ENCODE measurements at regions not wholly inside any gene's neighbourhood (a gene's known extent, or its start where the extent isn't known, plus 50 kb on each side); places are given as distances from the start of the nearest gene placed in this dataset.
"Not testable (repeated sequence)": the region's sequence is repeated elsewhere in the genome, so short reads cannot be mapped to it uniquely, and the experiment has no call there.

DNA sequence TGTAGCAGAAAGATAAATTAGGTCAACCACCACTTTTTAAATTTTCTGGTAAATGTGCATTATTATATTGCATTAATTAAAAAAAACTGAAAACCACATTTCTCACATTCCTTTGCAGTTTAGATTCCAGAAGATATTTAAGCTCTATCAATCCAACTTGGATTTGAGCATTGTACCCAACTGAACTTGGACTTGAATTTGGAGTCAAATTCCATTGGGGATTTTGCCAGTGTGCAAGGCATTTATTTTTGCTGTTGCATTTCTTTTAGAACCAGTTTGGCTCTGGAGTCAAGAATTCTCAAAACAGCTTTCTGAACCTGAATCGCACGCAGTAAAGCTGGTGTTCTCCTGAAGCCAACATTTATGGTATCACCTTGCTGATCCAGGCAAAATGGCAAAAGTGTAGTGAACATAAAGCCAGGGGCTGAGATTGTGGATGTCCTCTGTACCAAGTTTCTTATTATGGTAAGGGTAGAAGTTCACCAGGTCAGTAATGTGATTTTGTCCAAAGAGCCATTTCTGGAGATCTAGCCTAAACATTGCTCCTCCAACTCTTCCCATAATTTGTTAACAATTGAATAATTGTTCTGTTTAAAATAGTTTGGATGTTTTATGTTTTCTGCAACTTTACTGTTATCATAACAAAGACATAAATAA, 890.9 kb downstream of the LRRIQ3 start:
- no peak overlapping the region for H3K4me3 ChIP-seq (ENCODE audit: low read depth, low read length)
- TF ChIP-seq, protein P1, sequence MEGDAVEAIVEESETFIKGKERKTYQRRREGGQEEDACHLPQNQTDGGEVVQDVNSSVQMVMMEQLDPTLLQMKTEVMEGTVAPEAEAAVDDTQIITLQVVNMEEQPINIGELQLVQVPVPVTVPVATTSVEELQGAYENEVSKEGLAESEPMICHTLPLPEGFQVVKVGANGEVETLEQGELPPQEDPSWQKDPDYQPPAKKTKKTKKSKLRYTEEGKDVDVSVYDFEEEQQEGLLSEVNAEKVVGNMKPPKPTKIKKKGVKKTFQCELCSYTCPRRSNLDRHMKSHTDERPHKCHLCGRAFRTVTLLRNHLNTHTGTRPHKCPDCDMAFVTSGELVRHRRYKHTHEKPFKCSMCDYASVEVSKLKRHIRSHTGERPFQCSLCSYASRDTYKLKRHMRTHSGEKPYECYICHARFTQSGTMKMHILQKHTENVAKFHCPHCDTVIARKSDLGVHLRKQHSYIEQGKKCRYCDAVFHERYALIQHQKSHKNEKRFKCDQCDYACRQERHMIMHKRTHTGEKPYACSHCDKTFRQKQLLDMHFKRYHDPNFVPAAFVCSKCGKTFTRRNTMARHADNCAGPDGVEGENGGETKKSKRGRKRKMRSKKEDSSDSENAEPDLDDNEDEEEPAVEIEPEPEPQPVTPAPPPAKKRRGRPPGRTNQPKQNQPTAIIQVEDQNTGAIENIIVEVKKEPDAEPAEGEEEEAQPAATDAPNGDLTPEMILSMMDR (IDR thresholded peaks at IDR 0.05; ENCODE audit: insufficient read depth, low read length): no peak
- no peak for DNase-seq (ENCODE audit: low read depth)

DNA sequence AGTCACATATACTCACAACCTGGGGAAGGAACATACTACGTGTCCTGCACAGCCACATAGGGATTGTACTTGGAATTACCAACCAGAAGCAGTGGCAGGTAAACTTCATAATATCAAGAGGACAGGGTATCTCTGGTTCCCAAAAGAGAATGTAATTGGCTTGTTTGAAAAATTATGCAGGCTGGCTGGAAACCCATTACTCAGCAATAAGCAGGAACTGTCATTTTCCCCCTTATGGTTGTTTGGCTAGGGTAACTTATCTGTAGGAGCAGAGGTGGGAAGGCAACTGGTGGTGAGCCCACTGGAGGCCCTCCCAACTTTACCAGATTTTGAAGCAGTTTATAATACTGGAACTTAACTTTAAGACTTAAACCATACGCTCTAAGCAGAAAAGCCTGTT, 924.1 kb downstream of the LRRIQ3 start:
- H3K4me3 ChIP-seq (ENCODE audit: low read depth, low read length): no peak overlapping the region
- DNase-seq (ENCODE audit: low read depth): no peak
- TF ChIP-seq, protein P1 (IDR thresholded peaks at IDR 0.05; ENCODE audit: insufficient read depth, low read length): no peak

DNA sequence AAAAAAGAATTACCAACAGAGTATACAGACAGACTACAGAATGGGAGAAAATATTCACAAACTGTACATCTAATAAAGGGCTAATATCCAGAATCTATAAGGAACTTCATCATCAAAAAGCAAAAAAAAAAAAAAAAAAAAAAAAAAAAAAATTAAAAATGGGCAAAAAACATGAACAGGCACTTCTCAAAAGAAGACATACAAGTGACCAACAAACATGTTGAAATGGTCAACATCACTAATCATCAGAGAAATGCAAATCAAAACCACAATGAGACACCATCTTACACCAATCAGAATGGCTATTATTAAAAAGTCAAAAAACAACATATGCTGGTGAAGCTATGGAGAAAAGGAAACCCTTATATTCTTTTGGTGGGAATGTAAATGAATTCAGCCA, 952.8 kb downstream of the LRRIQ3 start:
- not testable (repeated sequence) for DNase-seq (ENCODE audit: low read depth); H3K4me3 ChIP-seq (ENCODE audit: low read depth, low read length)

DNA sequence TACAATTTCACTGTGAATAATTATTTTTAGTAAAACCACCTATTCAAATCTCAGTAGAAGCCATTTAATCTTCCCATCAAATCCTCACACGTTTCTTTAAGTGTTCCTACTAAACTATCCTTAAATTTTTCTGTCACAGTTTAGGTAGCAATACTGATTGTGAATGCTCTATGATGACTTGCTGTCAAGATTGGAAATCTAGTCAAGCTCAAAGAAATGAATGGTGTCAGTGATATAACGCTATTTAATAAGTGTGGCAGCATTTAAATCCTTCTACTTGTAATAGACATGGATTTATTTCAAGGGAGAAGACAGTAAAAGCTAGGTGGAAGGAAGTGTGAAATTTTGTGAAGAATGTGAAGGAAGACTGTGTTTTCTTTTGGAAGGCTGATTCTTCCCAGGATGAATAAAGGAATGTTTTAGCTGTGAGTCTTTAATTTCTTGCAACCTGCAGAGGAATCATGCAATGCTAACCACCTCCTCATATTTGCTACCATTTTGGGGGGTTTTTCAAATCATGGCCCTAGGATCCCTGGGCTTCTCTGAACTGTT, 936.7 kb upstream of the NEGR1 start:
- no peak overlapping the region for H3K4me3 ChIP-seq (ENCODE audit: low read depth, low read length)
- DNase-seq (ENCODE audit: low read depth): no peak
- TF ChIP-seq, protein P1 (IDR thresholded peaks at IDR 0.05; ENCODE audit: insufficient read depth, low read length): no peak

DNA sequence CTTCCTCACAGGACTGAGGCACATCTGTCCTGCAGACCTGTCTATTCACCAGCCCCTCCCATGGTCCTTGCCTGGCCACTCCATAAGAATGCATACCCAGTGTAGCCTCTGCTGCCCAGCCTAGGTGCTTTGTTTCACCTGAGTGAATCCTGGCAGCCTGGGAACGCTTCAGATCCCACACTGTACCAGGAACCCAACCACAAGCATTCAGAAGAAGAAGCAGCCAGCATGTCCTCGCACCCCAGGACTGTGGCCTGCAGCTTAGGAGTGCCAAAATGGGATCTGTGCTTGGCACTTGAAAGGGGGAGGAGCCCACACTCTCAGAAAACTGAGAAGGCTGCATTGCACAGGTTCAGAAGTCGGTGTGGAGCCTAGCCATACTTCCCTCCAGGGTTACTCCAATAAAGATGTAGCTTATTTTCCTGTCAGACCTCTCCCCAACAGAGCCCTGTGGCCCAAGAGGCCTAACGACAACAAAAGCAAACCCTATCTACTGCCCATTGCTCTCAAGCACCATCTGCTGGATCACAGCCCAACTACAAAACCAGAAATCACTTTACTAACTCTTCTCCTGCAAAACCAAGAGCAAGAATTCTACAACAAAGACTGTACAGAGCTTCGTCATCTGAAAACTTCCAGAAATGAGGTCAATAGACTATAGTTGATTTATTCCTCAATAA, 923.1 kb upstream of the NEGR1 start:
- TF ChIP-seq, protein P1 (IDR thresholded peaks at IDR 0.05; ENCODE audit: insufficient read depth, low read length): no peak
- no peak for DNase-seq (ENCODE audit: low read depth)
- H3K4me3 ChIP-seq (ENCODE audit: low read depth, low read length): no peak overlapping the region

DNA sequence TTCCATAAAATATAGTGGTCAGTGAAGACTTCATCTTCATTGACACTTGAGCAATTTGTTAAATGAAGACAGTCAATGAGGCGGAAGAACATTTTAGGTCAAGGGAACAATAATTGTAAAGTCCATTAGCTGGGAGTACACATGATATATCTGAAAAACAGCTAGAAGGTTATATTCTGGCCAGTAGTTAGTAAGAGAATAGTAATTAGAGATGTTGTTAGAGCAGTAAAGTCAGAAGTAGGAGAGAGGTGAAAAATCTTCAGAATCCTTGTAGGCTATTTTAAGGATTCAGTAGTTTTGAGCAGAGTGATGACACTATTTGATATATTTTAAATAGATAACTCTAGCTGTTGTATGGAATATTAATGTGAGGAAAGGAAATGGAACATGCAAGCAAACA, 915.6 kb upstream of the NEGR1 start:
- no peak overlapping the region for H3K4me3 ChIP-seq (ENCODE audit: low read depth, low read length)
- TF ChIP-seq, protein P1 (IDR thresholded peaks at IDR 0.05; ENCODE audit: insufficient read depth, low read length): no peak
- no peak for DNase-seq (ENCODE audit: low read depth)

DNA sequence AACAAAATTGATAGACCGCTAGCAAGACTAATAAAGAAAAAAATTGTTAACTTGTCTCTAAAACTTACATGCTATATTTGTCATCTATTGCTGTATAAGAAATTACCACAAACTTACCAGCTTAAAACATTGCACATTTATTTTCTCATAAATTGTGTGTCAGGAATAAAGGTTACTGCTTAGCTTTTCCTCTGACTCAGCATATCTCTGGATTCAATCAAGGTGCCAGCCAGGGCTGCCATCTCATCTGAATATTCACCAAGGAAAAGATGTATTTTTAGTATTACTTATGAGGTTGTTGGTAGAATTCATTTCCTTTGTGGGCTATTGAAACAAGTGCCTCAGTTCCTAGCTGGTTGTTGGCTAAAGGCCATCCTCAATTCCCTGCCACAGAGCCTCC, 912.6 kb upstream of the NEGR1 start:
- DNase-seq (ENCODE audit: low read depth): no peak
- no peak overlapping the region for H3K4me3 ChIP-seq (ENCODE audit: low read depth, low read length)
- TF ChIP-seq, protein P1 (IDR thresholded peaks at IDR 0.05; ENCODE audit: insufficient read depth, low read length): no peak

DNA sequence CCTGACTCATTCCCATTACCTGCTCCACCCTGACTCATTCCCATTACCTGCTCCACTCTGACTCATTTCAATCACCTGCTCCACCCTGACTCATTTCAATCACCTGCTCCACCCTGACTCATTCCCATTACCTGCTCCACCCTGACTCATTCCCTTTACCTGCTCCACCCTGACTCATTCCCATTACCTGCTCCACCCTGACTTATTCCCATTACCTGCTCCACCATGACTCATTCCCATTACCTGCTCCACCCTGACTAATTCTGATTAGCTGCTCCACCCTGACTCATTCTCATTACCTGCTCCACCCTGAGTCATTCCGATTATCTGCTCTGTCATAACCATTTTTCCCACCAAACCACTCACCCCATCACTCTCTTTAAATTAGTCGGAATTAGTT, 901.2 kb upstream of the NEGR1 start:
- H3K4me3 ChIP-seq (ENCODE audit: low read depth, low read length); DNase-seq (ENCODE audit: low read depth): not testable (repeated sequence)

Data from fibroblast of the aortic adventitia (primary cell).